ENCODE measurements at regions not wholly inside any gene's neighbourhood (a gene's known extent, or its start where the extent isn't known, plus 50 kb on each side); places are given as distances from the start of the nearest gene placed in this dataset.

- no peak for TF ChIP-seq IRF3 (IDR thresholded peaks at IDR 0.05)
- no peak for TF ChIP-seq ZBTB11 (CRISPR knock-in tag; IDR thresholded peaks at IDR 0.05)
Observed at GRCh38 chr5:157942595-157942994, 83.7 kb upstream of the CLINT1 start (continued).

- Histone ChIP-seq H2AFZ (ENCODE audit: control insufficient read depth, low read depth, low read length) (no peak overlapping the region), H3K4me2 (ENCODE audit: control insufficient read depth, insufficient read depth) (no peak overlapping the region), H3K79me2 (ENCODE audit: control insufficient read depth, insufficient read depth, low read length) (no peaks in the 10 kb centered on the region), H3K36me3 (ENCODE audit: control insufficient read depth in 2 of 2, insufficient read depth in 2 of 2, low read length in 1 of 2) (no peaks in the 10 kb centered on the region), H3K27me3 (replicated peaks in 1 of 2; ENCODE audit: control insufficient read depth in 2 of 2, insufficient read depth in 2 of 2, low read length in 1 of 2) (no peaks in the 10 kb centered on the region), H3K27ac (ENCODE audit: control insufficient read depth, insufficient read depth) (no peak overlapping the region), H4K20me1 (ENCODE audit: control insufficient read depth, insufficient read depth) (no peaks in the 10 kb centered on the region), H3K9ac (ENCODE audit: control insufficient read depth, insufficient read depth, low read length) (no peak overlapping the region), H3K4me3 (no peak overlapping the region), H3K4me1 (ENCODE audit: control insufficient read depth, insufficient read depth, low read length) (no peaks in the 10 kb centered on the region), H3K9me3 (replicated peaks; ENCODE audit: control insufficient read depth, insufficient read depth, low read length) (no peaks in the 10 kb centered on the region)
- ChIA-PET RAD21 (ENCODE audit: unreplicated experiment) (no interaction called here), POLR2A (no interaction called here), CTCF (no interaction called here), SMC1A (ENCODE audit: uncharacterized antibody, unreplicated experiment) (no interaction called here)
- FAIRE-seq = no peak
- BruUV-seq (replicated peaks) = no TSS peak
- DNase-seq (ENCODE audit: low read depth, low spot score) = no peak
- in situ Hi-C loops (cut with MboI) = no loop called here
- ATAC-seq = no peak
- intact Hi-C loops (cut with micrococcal nuclease; ENCODE audit: unreplicated experiment) = no loop called here
- 18% methylated on average over 3 of the region's 3 CpGs for WGBS (ENCODE audit: insufficient coverage, insufficient replicate concordance, low lambda C conversion rate, missing lambda C conversion rate)
- TF ChIP-seq ZBTB4 (CRISPR knock-in tag; IDR thresholded peaks at IDR 0.05) (no peak), ZNF622 (IDR thresholded peaks at IDR 0.05) (no peak), TARDBP (IDR thresholded peaks at IDR 0.05; ENCODE audit: borderline replicate concordance) (no peak), BRCA1 (IDR thresholded peaks at IDR 0.05; ENCODE audit: low read depth, low read length) (no peak), RELB (IDR thresholded peaks at IDR 0.05; ENCODE audit: low read depth) (no peak), TCF12 (IDR thresholded peaks at IDR 0.05; ENCODE audit: low read depth, low read length) (no peak), SKIL (IDR thresholded peaks at IDR 0.05; ENCODE audit: low read depth, poor library complexity, severe bottlenecking) (no peak)
Observed at GRCh38 chr5:157941616-157942015, 82.7 kb upstream of the CLINT1 start.
